HCT116 (cell line): ENCODE measurements at regions not wholly inside any gene's neighbourhood (a gene's known extent, or its start where the extent isn't known, plus 50 kb on each side); places are given as distances from the start of the nearest gene placed in this dataset.

Experiments used
- ATAC-seq: fragments of 200-7000 bp; cut with Tn5 transposase; 2 replicates; pipeline ENCODE4 v1.9.1; 2020; ENCODE audit warnings: mild to moderate bottlenecking, moderate library complexity
- BruUV-seq: library from RNA; stranded (reverse); fragments of 400-500 nt; replicated peaks from 2 replicates; lab custom pipeline; 2021; lab: Mats Ljungman, UMichigan
- CTCF ChIA-PET: fragments of 300-600 bp; sonication (Branson Sonifier 250); formaldehyde crosslinking; loops from one replicate; lab custom pipeline; 2021; ENCODE audit warnings: antibody characterized with exemption; lab: Charles Lee
- POLR2A ChIA-PET: fragments of 300-600, 350-600 bp; sonication (Branson Sonifier 250); formaldehyde crosslinking; loops from one replicate; lab custom pipeline; 2021; ENCODE audit warnings: antibody characterized with exemption; lab: Charles Lee
- RAD21 ChIA-PET, 2 experiments: fragments of 300-600 bp; sonication (Branson Sonifier 250); formaldehyde crosslinking; loops; one replicate each; lab custom pipeline; 2023; ENCODE audit warnings: low total read pairs in 2 of 2; ENCODE audit not compliant: uncharacterized antibody in 2 of 2, unreplicated experiment in 2 of 2, low non-redundant PET in 1 of 2; lab: Charles Lee
- DNase-seq: peaks from one replicate; pipeline ENCODE4 v3.0.0-alpha.2; 2010; ENCODE audit warnings: low read depth, low spot score
- H2AFZ ChIP-seq: fragments of 200-600 bp; shearing (Covaris generic), sonication (generic); 2 replicates; pipeline ENCODE4 v1.6.1; 2017; ENCODE audit warnings: low read depth, mixed run types, mixed read lengths, antibody characterized with exemption, low read length; ENCODE audit not compliant: poor library complexity, severe bottlenecking
- H3K27ac ChIP-seq: 2 replicates; pipeline ENCODE4 v1.5.1; 2012; ENCODE audit warnings: low read depth, low read length
- H3K27me3 ChIP-seq: fragments of 200-600 bp; sonication (generic); 2 replicates; pipeline ENCODE4 v1.6.1; 2016; ENCODE audit warnings: mixed run types, low read length, mixed read lengths; ENCODE audit not compliant: insufficient read depth
- H3K36me3 ChIP-seq, 2 experiments: fragments of 200-500 bp in 1 of 2; fragments of 200-600 bp in 1 of 2; sonication (Bioruptor generic) in 1 of 2; sonication (generic) in 1 of 2; 2 replicates each; pipeline versions ENCODE4 v1.5.1 to v1.6.1; 2014 to 2016; ENCODE audit warnings: low read length in 2 of 2, inconsistent platforms in 1 of 2, mixed read lengths in 1 of 2, mixed run types in 1 of 2; ENCODE audit not compliant: insufficient read depth in 2 of 2, control insufficient read depth in 1 of 2
- H3K4me1 ChIP-seq, 2 experiments: fragments of 200-600 bp in 1 of 2; sonication (generic) in 1 of 2; 2 replicates each; pipeline versions ENCODE4 v1.5.1 to v1.6.1; 2012 to 2017; ENCODE audit warnings: low read length in 2 of 2, inconsistent platforms in 1 of 2, mild to moderate bottlenecking in 1 of 2, mixed read lengths in 1 of 2, mixed run types in 1 of 2, moderate library complexity in 1 of 2; ENCODE audit not compliant: insufficient read depth in 2 of 2, control insufficient read depth in 1 of 2
- H3K4me2 ChIP-seq: fragments of 200-600 bp; sonication (generic); 2 replicates; pipeline ENCODE4 v1.6.1; 2017; ENCODE audit warnings: mixed run types, low read length, mixed read lengths
- H3K4me3 ChIP-seq, 2 experiments: fragments of 200-600 bp in 1 of 2; sonication (generic) in 1 of 2; replicated peaks in 1 of 2; 2 replicates each; pipeline ENCODE4 v1.5.1; 2011 to 2016; ENCODE audit warnings: low read length in 2 of 2, control low read depth in 1 of 2, low read depth in 1 of 2, mild to moderate bottlenecking in 1 of 2, mixed read lengths in 1 of 2, mixed run types in 1 of 2
- H3K79me2 ChIP-seq: fragments of 200-600 bp; sonication (generic); 2 replicates; pipeline ENCODE4 v1.6.1; 2017; ENCODE audit warnings: mild to moderate bottlenecking, mixed run types, low read length, moderate library complexity, mixed read lengths; ENCODE audit not compliant: insufficient read depth
- H3K9ac ChIP-seq: fragments of 200-600 bp; sonication (generic); 2 replicates; pipeline ENCODE4 v1.6.1; 2016; ENCODE audit warnings: low read length, mixed read lengths
- H3K9me2 ChIP-seq: fragments of 200-600 bp; sonication (generic), shearing (Covaris generic); 2 replicates; pipeline ENCODE4 v1.6.1; 2017; ENCODE audit warnings: mixed run types, mild to moderate bottlenecking, moderate library complexity; ENCODE audit not compliant: insufficient read depth
- H3K9me3 ChIP-seq, 2 experiments: fragments of 200-500 bp in 1 of 2; fragments of 200-600 bp in 1 of 2; sonication (Bioruptor generic) in 1 of 2; sonication (generic) in 1 of 2; 2 replicates each; pipeline ENCODE4 v1.6.1; 2014 to 2017; ENCODE audit warnings: low read length in 2 of 2, mixed read lengths in 2 of 2, inconsistent platforms in 1 of 2, low read depth in 1 of 2, mild to moderate bottlenecking in 1 of 2, mixed run types in 1 of 2, moderate library complexity in 1 of 2; ENCODE audit not compliant: control insufficient read depth in 1 of 2, insufficient read depth in 1 of 2
- H4K20me1 ChIP-seq: fragments of 200-600 bp; sonication (generic), shearing (Covaris generic); 2 replicates; pipeline ENCODE4 v1.6.1; 2017; ENCODE audit warnings: mixed run types, mild to moderate bottlenecking, moderate library complexity; ENCODE audit not compliant: insufficient read depth
- CBX3 ChIP-seq: IDR thresholded peaks from 2 replicates; pipeline ENCODE4 v1.6.1; 2012; ENCODE audit warnings: low read depth
- EGR1 ChIP-seq: IDR thresholded peaks from 2 replicates; pipeline ENCODE4 v1.6.1; 2012; ENCODE audit warnings: low read depth
- ELF1 ChIP-seq: IDR thresholded peaks from 2 replicates; pipeline ENCODE4 v1.6.1; 2012; ENCODE audit warnings: low read depth, borderline replicate concordance
- EZH2 ChIP-seq: fragments of 200-600 bp; sonication (generic); IDR thresholded peaks from 2 replicates; pipeline ENCODE4 v1.6.1; 2017; ENCODE audit warnings: antibody characterized with exemption, mixed run types
- EZH2phosphoT487 ChIP-seq: fragments of 200-600 bp; IDR thresholded peaks from 2 replicates; pipeline ENCODE4 v1.6.1; 2018; ENCODE audit warnings: antibody characterized with exemption, borderline replicate concordance
- FOSL1 ChIP-seq: IDR thresholded peaks from 2 replicates; pipeline ENCODE4 v1.6.1; 2012; ENCODE audit warnings: low read depth
- JUND ChIP-seq: IDR thresholded peaks from 2 replicates; pipeline ENCODE4 v1.6.1; 2012
- POLR2A ChIP-seq: IDR thresholded peaks from 2 replicates; pipeline ENCODE4 v1.7.0; 2011; ENCODE audit warnings: borderline replicate concordance; ENCODE audit not compliant: insufficient read depth, insufficient read length; ENCODE audit errors: extremely low read depth
- POLR2AphosphoS5 ChIP-seq: IDR thresholded peaks from 2 replicates; pipeline ENCODE4 v1.6.1; 2011; ENCODE audit warnings: mild to moderate bottlenecking, low read depth, low read length, moderate library complexity
- SIN3A ChIP-seq: IDR thresholded peaks from 2 replicates; pipeline ENCODE4 v1.6.1; 2012; ENCODE audit warnings: low read depth
- SP1 ChIP-seq: IDR thresholded peaks from 2 replicates; pipeline ENCODE4 v1.6.1; 2012; ENCODE audit warnings: low read depth
- SRF ChIP-seq: IDR thresholded peaks from 2 replicates; pipeline ENCODE4 v1.6.1; 2012; ENCODE audit warnings: low read depth
- YY1 ChIP-seq: IDR thresholded peaks from 2 replicates; pipeline ENCODE4 v1.6.1; 2011; ENCODE audit warnings: low read length, low read depth, moderate library complexity, mild to moderate bottlenecking; ENCODE audit not compliant: insufficient replicate concordance; ENCODE audit errors: extremely low read depth
- ZFX ChIP-seq: fragments of 450-650 bp; IDR thresholded peaks from 2 replicates; pipeline ENCODE4 v1.6.1; 2017
- ZNF274 ChIP-seq: fragments of 200-500 bp; sonication (Bioruptor generic); IDR thresholded peaks from 2 replicates; pipeline ENCODE4 v1.6.1; 2014; ENCODE audit warnings: mild to moderate bottlenecking, low read depth, low read length, inconsistent platforms
- intact Hi-C: fragments of 100-400 bp; cut with micrococcal nuclease; formaldehyde crosslinking; loops from 2 replicates; pipeline ENCODE4 v1.10.0; 2022
- TF ChIP-seq, protein P1 (sequence below), 3 experiments: fragments of 200-600 bp in 1 of 3; sonication (generic) in 1 of 3; IDR thresholded peaks in 2 of 3; conservative IDR thresholded peaks in 1 of 3; 2 replicates each; pipeline ENCODE4 v1.5.1; 2012 to 2017; ENCODE audit warnings: low read depth in 2 of 3, low read length in 2 of 3, antibody characterized with exemption in 1 of 3, borderline replicate concordance in 1 of 3, control low read depth in 1 of 3, mild to moderate bottlenecking in 1 of 3, mixed read lengths in 1 of 3, mixed run types in 1 of 3, moderate library complexity in 1 of 3; ENCODE audit not compliant: insufficient read depth in 1 of 3
- TF ChIP-seq, protein P2 (sequence below): IDR thresholded peaks from 2 replicates; pipeline ENCODE4 v1.6.1; 2011; ENCODE audit warnings: mild to moderate bottlenecking, low read length, moderate library complexity; ENCODE audit not compliant: insufficient replicate concordance; ENCODE audit errors: extremely low read depth
- TF ChIP-seq, protein P3 (sequence below): IDR thresholded peaks from 2 replicates; pipeline ENCODE4 v1.6.1; 2012
- TF ChIP-seq, protein P4 (sequence below): IDR thresholded peaks from 2 replicates; pipeline ENCODE4 v1.6.1; 2012

DNA sequence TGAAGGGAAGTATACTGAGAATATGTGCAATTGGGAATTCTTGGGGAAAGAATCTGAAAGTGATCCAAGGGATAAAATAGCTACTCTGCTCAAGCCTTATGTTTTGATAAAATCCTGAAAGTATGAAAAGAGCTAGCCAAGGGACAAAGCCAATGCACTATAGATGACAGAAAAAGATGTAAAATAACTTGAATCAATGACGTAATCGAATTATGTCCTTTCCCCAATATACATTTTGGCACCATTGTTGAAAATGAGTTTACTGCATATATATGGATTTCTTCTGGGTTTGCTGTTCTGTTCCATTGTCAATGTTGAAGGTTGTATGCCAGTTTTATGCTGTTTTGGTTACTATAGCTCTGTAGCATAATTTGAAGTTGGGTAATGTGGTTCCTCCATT, 407.3 kb downstream of the DCAF12L2 start:
- ChIA-PET RAD21 (no interaction called here), CTCF (no interaction called here), POLR2A (no interaction called here)
- no peak overlapping the region for H3K4me2 ChIP-seq
- TF ChIP-seq SP1 = no peak
- no peak for TF ChIP-seq SIN3A
- no peak for TF ChIP-seq ELF1
- TF ChIP-seq EZH2 = no peak
- no peak for TF ChIP-seq FOSL1
- TF ChIP-seq, protein P1, sequence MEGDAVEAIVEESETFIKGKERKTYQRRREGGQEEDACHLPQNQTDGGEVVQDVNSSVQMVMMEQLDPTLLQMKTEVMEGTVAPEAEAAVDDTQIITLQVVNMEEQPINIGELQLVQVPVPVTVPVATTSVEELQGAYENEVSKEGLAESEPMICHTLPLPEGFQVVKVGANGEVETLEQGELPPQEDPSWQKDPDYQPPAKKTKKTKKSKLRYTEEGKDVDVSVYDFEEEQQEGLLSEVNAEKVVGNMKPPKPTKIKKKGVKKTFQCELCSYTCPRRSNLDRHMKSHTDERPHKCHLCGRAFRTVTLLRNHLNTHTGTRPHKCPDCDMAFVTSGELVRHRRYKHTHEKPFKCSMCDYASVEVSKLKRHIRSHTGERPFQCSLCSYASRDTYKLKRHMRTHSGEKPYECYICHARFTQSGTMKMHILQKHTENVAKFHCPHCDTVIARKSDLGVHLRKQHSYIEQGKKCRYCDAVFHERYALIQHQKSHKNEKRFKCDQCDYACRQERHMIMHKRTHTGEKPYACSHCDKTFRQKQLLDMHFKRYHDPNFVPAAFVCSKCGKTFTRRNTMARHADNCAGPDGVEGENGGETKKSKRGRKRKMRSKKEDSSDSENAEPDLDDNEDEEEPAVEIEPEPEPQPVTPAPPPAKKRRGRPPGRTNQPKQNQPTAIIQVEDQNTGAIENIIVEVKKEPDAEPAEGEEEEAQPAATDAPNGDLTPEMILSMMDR (IDR thresholded peaks at IDR 0.05 in 2 of 3, conservative IDR thresholded peaks at IDR 0.05 in 1 of 3; ENCODE audit: borderline replicate concordance in 1 of 3, insufficient read depth in 1 of 3, low read depth in 2 of 3, low read length in 2 of 3) = no peak
- TF ChIP-seq EGR1 = no peak
- TF ChIP-seq, protein P2, sequence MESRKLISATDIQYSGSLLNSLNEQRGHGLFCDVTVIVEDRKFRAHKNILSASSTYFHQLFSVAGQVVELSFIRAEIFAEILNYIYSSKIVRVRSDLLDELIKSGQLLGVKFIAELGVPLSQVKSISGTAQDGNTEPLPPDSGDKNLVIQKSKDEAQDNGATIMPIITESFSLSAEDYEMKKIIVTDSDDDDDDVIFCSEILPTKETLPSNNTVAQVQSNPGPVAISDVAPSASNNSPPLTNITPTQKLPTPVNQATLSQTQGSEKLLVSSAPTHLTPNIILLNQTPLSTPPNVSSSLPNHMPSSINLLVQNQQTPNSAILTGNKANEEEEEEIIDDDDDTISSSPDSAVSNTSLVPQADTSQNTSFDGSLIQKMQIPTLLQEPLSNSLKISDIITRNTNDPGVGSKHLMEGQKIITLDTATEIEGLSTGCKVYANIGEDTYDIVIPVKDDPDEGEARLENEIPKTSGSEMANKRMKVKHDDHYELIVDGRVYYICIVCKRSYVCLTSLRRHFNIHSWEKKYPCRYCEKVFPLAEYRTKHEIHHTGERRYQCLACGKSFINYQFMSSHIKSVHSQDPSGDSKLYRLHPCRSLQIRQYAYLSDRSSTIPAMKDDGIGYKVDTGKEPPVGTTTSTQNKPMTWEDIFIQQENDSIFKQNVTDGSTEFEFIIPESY = no peak
- TF ChIP-seq, protein P3, sequence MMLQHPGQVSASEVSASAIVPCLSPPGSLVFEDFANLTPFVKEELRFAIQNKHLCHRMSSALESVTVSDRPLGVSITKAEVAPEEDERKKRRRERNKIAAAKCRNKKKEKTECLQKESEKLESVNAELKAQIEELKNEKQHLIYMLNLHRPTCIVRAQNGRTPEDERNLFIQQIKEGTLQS = no peak
- TF ChIP-seq ZNF274 = no peak
- TF ChIP-seq, protein P4, sequence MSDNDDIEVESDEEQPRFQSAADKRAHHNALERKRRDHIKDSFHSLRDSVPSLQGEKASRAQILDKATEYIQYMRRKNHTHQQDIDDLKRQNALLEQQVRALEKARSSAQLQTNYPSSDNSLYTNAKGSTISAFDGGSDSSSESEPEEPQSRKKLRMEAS = no peak
- no peak for TF ChIP-seq POLR2A
- TF ChIP-seq CBX3 = no peak
- no peak for TF ChIP-seq SRF
- TF ChIP-seq POLR2AphosphoS5 = no peak
- no peak for TF ChIP-seq JUND
- no peak for TF ChIP-seq YY1
- no peak for TF ChIP-seq EZH2phosphoT487
- no peak for TF ChIP-seq ZFX
- H3K27me3 ChIP-seq = no peaks in the 10 kb centered on the region
- no peak overlapping the region for H3K9ac ChIP-seq
- H2AFZ ChIP-seq = no peak overlapping the region
- DNase-seq = no peak
- H3K79me2 ChIP-seq = no peaks in the 10 kb centered on the region
- no peaks in the 10 kb centered on the region for H3K4me1 ChIP-seq
- ATAC-seq = no peak
- no peaks in the 10 kb centered on the region for H4K20me1 ChIP-seq
- H3K9me2 ChIP-seq = no peaks in the 10 kb centered on the region
- H3K4me3 ChIP-seq = no peak overlapping the region
- intact Hi-C loops = no loop called here
- no peaks in the 10 kb centered on the region for H3K36me3 ChIP-seq
- H3K27ac ChIP-seq = no peak overlapping the region
- BruUV-seq = no TSS peak
- no peaks in the 10 kb centered on the region for H3K9me3 ChIP-seq
